ENCODE measurements at regions not wholly inside any gene's neighbourhood (a gene's known extent, or its start where the extent isn't known, plus 50 kb on each side); places are given as distances from the start of the nearest gene placed in this dataset.

DNA sequence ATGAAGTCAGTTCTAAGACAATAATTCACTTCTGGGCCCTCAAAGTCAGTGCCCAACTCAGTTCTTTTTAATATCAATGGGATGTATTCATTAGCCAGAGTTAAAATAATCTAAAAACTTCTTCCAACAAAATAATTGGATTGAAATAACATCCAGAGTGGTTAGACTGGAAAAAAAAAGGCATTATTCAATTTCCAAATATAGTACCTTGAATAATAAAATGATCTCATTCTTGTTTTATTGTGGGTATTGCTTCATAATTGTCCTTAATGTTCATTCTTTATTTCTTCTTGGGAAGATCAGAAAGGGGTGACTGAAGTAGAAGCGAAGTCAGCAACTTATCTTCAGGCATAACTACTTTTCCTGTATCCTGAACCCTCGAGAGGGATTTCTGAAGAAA lies 85.1 kb upstream of the JARID2 start (continued):
- TF ChIP-seq, protein P1, sequence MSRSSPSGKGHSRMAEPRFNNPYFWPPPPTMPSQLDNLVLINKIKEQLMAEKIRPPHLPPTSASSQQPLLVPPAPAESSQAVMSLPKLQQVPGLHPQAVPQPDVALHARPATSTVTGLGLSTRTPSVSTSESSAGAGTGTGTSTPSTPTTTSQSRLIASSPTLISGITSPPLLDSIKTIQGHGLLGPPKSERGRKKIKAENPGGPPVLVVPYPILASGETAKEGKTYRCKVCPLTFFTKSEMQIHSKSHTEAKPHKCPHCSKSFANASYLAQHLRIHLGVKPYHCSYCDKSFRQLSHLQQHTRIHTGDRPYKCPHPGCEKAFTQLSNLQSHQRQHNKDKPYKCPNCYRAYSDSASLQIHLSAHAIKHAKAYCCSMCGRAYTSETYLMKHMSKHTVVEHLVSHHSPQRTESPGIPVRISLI (tag by site-specific recombination; IDR thresholded peaks at IDR 0.05): peak; percentile 74
- no peak for TF ChIP-seq ZNF610 (tag by site-specific recombination; IDR thresholded peaks at IDR 0.05; ENCODE audit: borderline replicate concordance)
- no peak for TF ChIP-seq ZNF157 (tag by site-specific recombination; IDR thresholded peaks at IDR 0.05)
- TF ChIP-seq ZNF768 (tag by site-specific recombination; IDR thresholded peaks at IDR 0.05): no peak
- no peak for TF ChIP-seq ZNF654 (tag by site-specific recombination; IDR thresholded peaks at IDR 0.05; ENCODE audit: low read depth)
- TF ChIP-seq ZNF391 (tag by site-specific recombination; IDR thresholded peaks at IDR 0.05; ENCODE audit: borderline replicate concordance, low read depth): no peak
- TF ChIP-seq PRDM1 (tag by site-specific recombination; IDR thresholded peaks at IDR 0.05): no peak
- no peak for TF ChIP-seq ZNF37A (tag by site-specific recombination; IDR thresholded peaks at IDR 0.05)
- TF ChIP-seq, protein P2, sequence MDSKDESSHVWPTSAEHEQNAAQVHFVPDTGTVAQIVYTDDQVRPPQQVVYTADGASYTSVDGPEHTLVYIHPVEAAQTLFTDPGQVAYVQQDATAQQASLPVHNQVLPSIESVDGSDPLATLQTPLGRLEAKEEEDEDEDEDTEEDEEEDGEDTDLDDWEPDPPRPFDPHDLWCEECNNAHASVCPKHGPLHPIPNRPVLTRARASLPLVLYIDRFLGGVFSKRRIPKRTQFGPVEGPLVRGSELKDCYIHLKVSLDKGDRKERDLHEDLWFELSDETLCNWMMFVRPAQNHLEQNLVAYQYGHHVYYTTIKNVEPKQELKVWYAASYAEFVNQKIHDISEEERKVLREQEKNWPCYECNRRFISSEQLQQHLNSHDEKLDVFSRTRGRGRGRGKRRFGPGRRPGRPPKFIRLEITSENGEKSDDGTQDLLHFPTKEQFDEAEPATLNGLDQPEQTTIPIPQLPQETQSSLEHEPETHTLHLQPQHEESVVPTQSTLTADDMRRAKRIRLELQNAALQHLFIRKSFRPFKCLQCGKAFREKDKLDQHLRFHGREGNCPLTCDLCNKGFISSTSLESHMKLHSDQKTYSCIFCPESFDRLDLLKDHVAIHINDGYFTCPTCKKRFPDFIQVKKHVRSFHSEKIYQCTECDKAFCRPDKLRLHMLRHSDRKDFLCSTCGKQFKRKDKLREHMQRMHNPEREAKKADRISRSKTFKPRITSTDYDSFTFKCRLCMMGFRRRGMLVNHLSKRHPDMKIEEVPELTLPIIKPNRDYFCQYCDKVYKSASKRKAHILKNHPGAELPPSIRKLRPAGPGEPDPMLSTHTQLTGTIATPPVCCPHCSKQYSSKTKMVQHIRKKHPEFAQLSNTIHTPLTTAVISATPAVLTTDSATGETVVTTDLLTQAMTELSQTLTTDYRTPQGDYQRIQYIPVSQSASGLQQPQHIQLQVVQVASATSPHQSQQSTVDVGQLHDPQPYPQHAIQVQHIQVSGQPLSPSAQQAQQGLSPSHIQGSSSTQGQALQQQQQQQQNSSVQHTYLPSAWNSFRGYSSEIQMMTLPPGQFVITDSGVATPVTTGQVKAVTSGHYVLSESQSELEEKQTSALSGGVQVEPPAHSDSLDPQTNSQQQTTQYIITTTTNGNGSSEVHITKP (tag by site-specific recombination; IDR thresholded peaks at IDR 0.05): no peak
- TF ChIP-seq, protein P3, sequence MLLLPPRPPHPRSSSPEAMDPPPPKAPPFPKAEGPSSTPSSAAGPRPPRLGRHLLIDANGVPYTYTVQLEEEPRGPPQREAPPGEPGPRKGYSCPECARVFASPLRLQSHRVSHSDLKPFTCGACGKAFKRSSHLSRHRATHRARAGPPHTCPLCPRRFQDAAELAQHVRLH (tag by site-specific recombination; IDR thresholded peaks at IDR 0.05): no peak
- no peak for TF ChIP-seq ZNF791 (tag by site-specific recombination; IDR thresholded peaks at IDR 0.05)
- no peak for TF ChIP-seq SP2 (tag by site-specific recombination; IDR thresholded peaks at IDR 0.05)
- TF ChIP-seq ZNF202 (tag by site-specific recombination; IDR thresholded peaks at IDR 0.05; ENCODE audit: borderline replicate concordance): no peak
- TF ChIP-seq, protein P4, sequence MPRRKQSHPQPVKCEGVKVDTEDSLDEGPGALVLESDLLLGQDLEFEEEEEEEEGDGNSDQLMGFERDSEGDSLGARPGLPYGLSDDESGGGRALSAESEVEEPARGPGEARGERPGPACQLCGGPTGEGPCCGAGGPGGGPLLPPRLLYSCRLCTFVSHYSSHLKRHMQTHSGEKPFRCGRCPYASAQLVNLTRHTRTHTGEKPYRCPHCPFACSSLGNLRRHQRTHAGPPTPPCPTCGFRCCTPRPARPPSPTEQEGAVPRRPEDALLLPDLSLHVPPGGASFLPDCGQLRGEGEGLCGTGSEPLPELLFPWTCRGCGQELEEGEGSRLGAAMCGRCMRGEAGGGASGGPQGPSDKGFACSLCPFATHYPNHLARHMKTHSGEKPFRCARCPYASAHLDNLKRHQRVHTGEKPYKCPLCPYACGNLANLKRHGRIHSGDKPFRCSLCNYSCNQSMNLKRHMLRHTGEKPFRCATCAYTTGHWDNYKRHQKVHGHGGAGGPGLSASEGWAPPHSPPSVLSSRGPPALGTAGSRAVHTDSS (tag by site-specific recombination; IDR thresholded peaks at IDR 0.05): no peak
- peak; percentile 72 for TF ChIP-seq ZNF629 (tag by site-specific recombination; IDR thresholded peaks at IDR 0.05)
- TF ChIP-seq ZNF561 (tag by site-specific recombination; IDR thresholded peaks at IDR 0.05; ENCODE audit: borderline replicate concordance): no peak
- TF ChIP-seq ZNF48 (tag by site-specific recombination; IDR thresholded peaks at IDR 0.05): no peak
- TF ChIP-seq HOXC10 (CRISPR knock-in tag; IDR thresholded peaks at IDR 0.05): no peak
- no peak for TF ChIP-seq TRIM28 (IDR thresholded peaks at IDR 0.05; ENCODE audit: borderline replicate concordance, low read length)
- TF ChIP-seq, protein P5, sequence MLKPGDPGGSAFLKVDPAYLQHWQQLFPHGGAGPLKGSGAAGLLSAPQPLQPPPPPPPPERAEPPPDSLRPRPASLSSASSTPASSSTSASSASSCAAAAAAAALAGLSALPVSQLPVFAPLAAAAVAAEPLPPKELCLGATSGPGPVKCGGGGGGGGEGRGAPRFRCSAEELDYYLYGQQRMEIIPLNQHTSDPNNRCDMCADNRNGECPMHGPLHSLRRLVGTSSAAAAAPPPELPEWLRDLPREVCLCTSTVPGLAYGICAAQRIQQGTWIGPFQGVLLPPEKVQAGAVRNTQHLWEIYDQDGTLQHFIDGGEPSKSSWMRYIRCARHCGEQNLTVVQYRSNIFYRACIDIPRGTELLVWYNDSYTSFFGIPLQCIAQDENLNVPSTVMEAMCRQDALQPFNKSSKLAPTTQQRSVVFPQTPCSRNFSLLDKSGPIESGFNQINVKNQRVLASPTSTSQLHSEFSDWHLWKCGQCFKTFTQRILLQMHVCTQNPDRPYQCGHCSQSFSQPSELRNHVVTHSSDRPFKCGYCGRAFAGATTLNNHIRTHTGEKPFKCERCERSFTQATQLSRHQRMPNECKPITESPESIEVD (tag by site-specific recombination; IDR thresholded peaks at IDR 0.05): peak; percentile 64
- no peak for TF ChIP-seq ZSCAN23 (tag by site-specific recombination; IDR thresholded peaks at IDR 0.05)
- no peak for TF ChIP-seq ZNF10 (tag by site-specific recombination; IDR thresholded peaks at IDR 0.05)
- no peak for TF ChIP-seq HOXD13 (CRISPR knock-in tag; IDR thresholded peaks at IDR 0.05; ENCODE audit: borderline replicate concordance)
- no peak for TF ChIP-seq ZFP41 (tag by site-specific recombination; IDR thresholded peaks at IDR 0.05; ENCODE audit: borderline replicate concordance)
- no peak for TF ChIP-seq ZNF777 (tag by site-specific recombination; IDR thresholded peaks at IDR 0.05; ENCODE audit: borderline replicate concordance)
- TF ChIP-seq ZNF274 (IDR thresholded peaks at IDR 0.05; ENCODE audit: low read length): no peak
- TF ChIP-seq ZNF274 (tag by site-specific recombination; IDR thresholded peaks at IDR 0.05; ENCODE audit: borderline replicate concordance): no peak
- no peak for TF ChIP-seq SALL2 (tag by site-specific recombination; IDR thresholded peaks at IDR 0.05; ENCODE audit: borderline replicate concordance)
- no peak for TF ChIP-seq ZNF114 (tag by site-specific recombination; IDR thresholded peaks at IDR 0.05)
